ENCODE measurements at regions not wholly inside any gene's neighbourhood (a gene's known extent, or its start where the extent isn't known, plus 50 kb on each side); places are given as distances from the start of the nearest gene placed in this dataset.
A peak's percentile ranks its signal among the peaks of the same experiment; 100 is the strongest.

DNA sequence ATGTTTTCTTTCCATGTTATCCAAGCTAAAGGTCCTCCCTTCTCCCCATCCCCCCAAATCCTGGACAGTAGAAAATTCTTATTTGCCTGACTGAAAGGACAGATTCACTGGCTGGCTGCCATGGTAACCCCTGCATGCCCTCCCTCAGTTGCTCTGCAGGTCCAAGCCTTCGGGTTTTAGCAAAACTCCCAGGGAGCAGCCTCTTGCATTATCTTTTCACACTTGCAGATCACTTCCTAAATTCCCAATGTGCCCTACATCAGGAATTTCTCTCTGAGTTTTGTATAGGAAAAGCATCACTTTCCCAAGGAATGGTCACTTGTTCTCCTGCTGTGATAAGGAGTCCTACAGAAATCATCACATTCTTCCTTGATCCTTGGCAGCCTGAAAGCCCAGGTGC is 75.0 kb upstream of the TENM4 start:
- Mint-ChIP-seq H3K27me3 (ENCODE audit: insufficient read depth, low read depth) (no peaks in the 10 kb centered on the region), H3K36me3 (no peaks in the 10 kb centered on the region), H3K4me1 (peaks cover 30% of the 10 kb centered on the region), H3K9me3 (peaks cover 3% of the 10 kb centered on the region), H3K27ac (no peak overlapping the region), H3K4me3 (no peak overlapping the region)
- H4K20me1 ChIP-seq (ENCODE audit: low read depth) = no peaks in the 10 kb centered on the region
- H3K9ac ChIP-seq = no peak overlapping the region
- H3K27ac ChIP-seq = no peak overlapping the region
- H2AFZ ChIP-seq (replicated peaks) = no peak overlapping the region
- no peak overlapping the region for H3K4me3 ChIP-seq
- H3K79me2 ChIP-seq (ENCODE audit: low read depth) = no peaks in the 10 kb centered on the region
- peaks cover 15% of the 10 kb centered on the region for H3K4me1 ChIP-seq
- peak; percentile 3 for DNase-seq (ENCODE audit: low spot score)
- TF ChIP-seq, protein P1, sequence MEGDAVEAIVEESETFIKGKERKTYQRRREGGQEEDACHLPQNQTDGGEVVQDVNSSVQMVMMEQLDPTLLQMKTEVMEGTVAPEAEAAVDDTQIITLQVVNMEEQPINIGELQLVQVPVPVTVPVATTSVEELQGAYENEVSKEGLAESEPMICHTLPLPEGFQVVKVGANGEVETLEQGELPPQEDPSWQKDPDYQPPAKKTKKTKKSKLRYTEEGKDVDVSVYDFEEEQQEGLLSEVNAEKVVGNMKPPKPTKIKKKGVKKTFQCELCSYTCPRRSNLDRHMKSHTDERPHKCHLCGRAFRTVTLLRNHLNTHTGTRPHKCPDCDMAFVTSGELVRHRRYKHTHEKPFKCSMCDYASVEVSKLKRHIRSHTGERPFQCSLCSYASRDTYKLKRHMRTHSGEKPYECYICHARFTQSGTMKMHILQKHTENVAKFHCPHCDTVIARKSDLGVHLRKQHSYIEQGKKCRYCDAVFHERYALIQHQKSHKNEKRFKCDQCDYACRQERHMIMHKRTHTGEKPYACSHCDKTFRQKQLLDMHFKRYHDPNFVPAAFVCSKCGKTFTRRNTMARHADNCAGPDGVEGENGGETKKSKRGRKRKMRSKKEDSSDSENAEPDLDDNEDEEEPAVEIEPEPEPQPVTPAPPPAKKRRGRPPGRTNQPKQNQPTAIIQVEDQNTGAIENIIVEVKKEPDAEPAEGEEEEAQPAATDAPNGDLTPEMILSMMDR (IDR thresholded peaks at IDR 0.05) = no peak
- TF ChIP-seq EZH2 (IDR thresholded peaks at IDR 0.05) (no peak), EZH2phosphoT487 (IDR thresholded peaks at IDR 0.05) (no peak)
- H3K27me3 ChIP-seq = no peaks in the 10 kb centered on the region
- no peaks in the 10 kb centered on the region for H3K36me3 ChIP-seq
- no peaks in the 10 kb centered on the region for H3F3A ChIP-seq (ENCODE audit: low read depth)
- H3K4me2 ChIP-seq = peak overlapping the region; percentile 58
- H3K9me3 ChIP-seq (ENCODE audit: low read depth) = no peaks in the 10 kb centered on the region

DNA sequence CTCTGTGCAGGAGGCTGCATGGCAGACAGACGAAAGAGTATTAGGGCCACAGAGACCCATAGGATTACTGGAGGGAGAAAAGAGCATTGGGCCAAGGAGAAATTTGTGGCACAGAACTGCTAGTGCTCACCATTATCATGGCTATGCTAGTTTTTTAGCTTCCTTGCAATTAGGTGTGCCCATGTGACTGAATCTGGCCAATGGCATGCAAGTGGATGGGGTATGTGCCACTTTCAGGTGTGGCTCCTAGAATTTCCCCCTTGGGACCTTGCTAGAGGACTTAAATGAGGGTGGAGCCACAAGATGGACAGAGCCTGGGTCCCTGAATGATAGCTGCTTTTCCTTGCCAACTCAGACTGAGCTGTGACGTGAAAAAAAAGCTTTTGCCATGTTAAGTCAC is 73.9 kb upstream of the TENM4 start:
- Histone ChIP-seq H3K36me3 (no peaks in the 10 kb centered on the region), H3K79me2 (ENCODE audit: low read depth) (no peaks in the 10 kb centered on the region), H3K27ac (no peak overlapping the region), H3K4me3 (no peak overlapping the region), H3K4me2 (no peak overlapping the region), H3K9me3 (ENCODE audit: low read depth) (no peaks in the 10 kb centered on the region), H3F3A (ENCODE audit: low read depth) (no peaks in the 10 kb centered on the region), H3K27me3 (no peaks in the 10 kb centered on the region), H2AFZ (replicated peaks) (no peak overlapping the region), H3K9ac (no peak overlapping the region), H4K20me1 (ENCODE audit: low read depth) (no peaks in the 10 kb centered on the region), H3K4me1 (peaks cover 12% of the 10 kb centered on the region)
- H3K27me3 Mint-ChIP-seq (ENCODE audit: insufficient read depth, low read depth) = no peaks in the 10 kb centered on the region
- DNase-seq (ENCODE audit: low spot score) = no peak
- H3K9me3 Mint-ChIP-seq = peaks cover 3% of the 10 kb centered on the region
- H3K27ac Mint-ChIP-seq = no peak overlapping the region
- TF ChIP-seq EZH2phosphoT487 (IDR thresholded peaks at IDR 0.05) = no peak
- TF ChIP-seq, protein P1 (IDR thresholded peaks at IDR 0.05) = no peak
- H3K36me3 Mint-ChIP-seq = no peaks in the 10 kb centered on the region
- H3K4me3 Mint-ChIP-seq = no peak overlapping the region
- peaks cover 30% of the 10 kb centered on the region for H3K4me1 Mint-ChIP-seq

DNA sequence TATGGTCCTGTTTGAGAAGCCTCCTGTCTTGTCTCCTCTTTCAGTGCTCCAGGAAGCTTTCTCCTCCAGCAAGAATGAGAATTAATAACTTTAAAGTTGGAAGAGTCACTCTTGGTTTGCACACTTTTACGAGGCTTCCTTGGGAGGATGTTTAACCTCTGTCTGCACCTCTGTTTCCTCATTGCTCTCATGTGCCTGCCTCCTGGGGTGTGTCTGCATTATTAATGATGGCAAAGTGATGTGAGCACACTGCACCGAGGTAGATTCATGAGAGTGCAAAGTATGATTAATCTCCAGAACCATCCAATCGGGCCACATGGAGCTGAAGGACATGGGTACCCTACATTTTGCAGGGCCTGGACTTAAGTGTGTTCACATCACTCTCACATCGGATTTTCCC is 73.5 kb upstream of the TENM4 start:
- H3K27me3 ChIP-seq = no peaks in the 10 kb centered on the region
- no peak overlapping the region for H3K27ac ChIP-seq
- Mint-ChIP-seq H3K4me1 (peaks cover 30% of the 10 kb centered on the region), H3K36me3 (no peaks in the 10 kb centered on the region), H3K9me3 (peaks cover 3% of the 10 kb centered on the region), H3K4me3 (no peak overlapping the region), H3K27ac (no peak overlapping the region), H3K27me3 (ENCODE audit: insufficient read depth, low read depth) (no peaks in the 10 kb centered on the region)
- H3F3A ChIP-seq (ENCODE audit: low read depth) = no peaks in the 10 kb centered on the region
- TF ChIP-seq EZH2 (IDR thresholded peaks at IDR 0.05) = no peak
- no peak for TF ChIP-seq EZH2phosphoT487 (IDR thresholded peaks at IDR 0.05)
- TF ChIP-seq, protein P1 (IDR thresholded peaks at IDR 0.05) = no peak
- H3K4me1 ChIP-seq = peaks cover 12% of the 10 kb centered on the region
- no peaks in the 10 kb centered on the region for H3K36me3 ChIP-seq
- no peak overlapping the region for H3K4me3 ChIP-seq
- no peaks in the 10 kb centered on the region for H3K9me3 ChIP-seq (ENCODE audit: low read depth)
- no peak overlapping the region for H3K4me2 ChIP-seq
- no peak for DNase-seq (ENCODE audit: low spot score)
- no peak overlapping the region for H3K9ac ChIP-seq
- no peaks in the 10 kb centered on the region for H4K20me1 ChIP-seq (ENCODE audit: low read depth)
- H2AFZ ChIP-seq (replicated peaks) = no peak overlapping the region
- H3K79me2 ChIP-seq (ENCODE audit: low read depth) = no peaks in the 10 kb centered on the region

Data from neural progenitor cell (in vitro differentiated cells).